ENCODE measurements at regions not wholly inside any gene's neighbourhood (a gene's known extent, or its start where the extent isn't known, plus 50 kb on each side); places are given as distances from the start of the nearest gene placed in this dataset.

- TF ChIP-seq GATA2 (IDR thresholded peaks at IDR 0.05; ENCODE audit: low read depth, low read length) (no peak), GATA3 (IDR thresholded peaks at IDR 0.05; ENCODE audit: low read depth, low read length) (no peak)
Measured at GRCh38 chr11:15911377-15912044, 444.8 kb downstream of the SOX6 start.

Measured in SH-SY5Y (cell line).